ENCODE measurements at regions not wholly inside any gene's neighbourhood (a gene's known extent, or its start where the extent isn't known, plus 50 kb on each side); places are given as distances from the start of the nearest gene placed in this dataset.

DNA sequence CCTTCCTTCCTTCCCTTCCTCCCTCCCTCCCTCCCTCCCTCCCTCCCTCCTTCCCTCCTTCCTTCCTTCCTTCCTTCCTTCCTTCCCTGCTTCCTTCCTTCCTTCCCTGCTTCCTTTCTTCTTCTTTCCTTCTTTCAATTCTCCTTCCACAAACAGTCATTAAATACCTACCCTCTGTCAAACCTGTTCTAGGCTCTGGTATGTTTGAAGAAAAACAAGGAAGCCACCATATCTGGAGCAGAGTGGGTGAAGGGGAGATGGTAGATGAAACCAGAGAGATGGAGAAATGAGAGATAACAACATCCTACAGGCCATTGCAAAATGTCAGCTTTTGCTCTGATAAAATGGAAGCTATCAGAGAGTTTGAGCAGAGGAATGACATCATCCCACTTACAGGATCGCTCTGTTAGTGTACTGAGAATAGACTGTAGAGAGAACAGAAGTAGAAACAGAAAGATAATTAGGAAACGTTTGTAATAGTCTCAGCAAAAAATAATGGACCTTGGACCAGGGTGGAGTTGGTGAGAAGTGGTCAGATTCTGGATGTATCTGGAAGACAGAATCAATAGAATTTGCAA, 334.0 kb downstream of the STIM2 start:
- DNase-seq (ENCODE audit: low spot score in 2 of 2): no peak
- no peak overlapping the region for H3K4me3 ChIP-seq
- no peaks in the 10 kb centered on the region for H3K27me3 ChIP-seq
- no peaks in the 10 kb centered on the region for H3K36me3 ChIP-seq
- TF ChIP-seq, protein P1, sequence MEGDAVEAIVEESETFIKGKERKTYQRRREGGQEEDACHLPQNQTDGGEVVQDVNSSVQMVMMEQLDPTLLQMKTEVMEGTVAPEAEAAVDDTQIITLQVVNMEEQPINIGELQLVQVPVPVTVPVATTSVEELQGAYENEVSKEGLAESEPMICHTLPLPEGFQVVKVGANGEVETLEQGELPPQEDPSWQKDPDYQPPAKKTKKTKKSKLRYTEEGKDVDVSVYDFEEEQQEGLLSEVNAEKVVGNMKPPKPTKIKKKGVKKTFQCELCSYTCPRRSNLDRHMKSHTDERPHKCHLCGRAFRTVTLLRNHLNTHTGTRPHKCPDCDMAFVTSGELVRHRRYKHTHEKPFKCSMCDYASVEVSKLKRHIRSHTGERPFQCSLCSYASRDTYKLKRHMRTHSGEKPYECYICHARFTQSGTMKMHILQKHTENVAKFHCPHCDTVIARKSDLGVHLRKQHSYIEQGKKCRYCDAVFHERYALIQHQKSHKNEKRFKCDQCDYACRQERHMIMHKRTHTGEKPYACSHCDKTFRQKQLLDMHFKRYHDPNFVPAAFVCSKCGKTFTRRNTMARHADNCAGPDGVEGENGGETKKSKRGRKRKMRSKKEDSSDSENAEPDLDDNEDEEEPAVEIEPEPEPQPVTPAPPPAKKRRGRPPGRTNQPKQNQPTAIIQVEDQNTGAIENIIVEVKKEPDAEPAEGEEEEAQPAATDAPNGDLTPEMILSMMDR (IDR thresholded peaks at IDR 0.05): no peak
- no peak overlapping the region for H3K27ac ChIP-seq
- no peaks in the 10 kb centered on the region for H3K4me1 ChIP-seq
- H3K9me3 ChIP-seq: no peaks in the 10 kb centered on the region
- intact Hi-C loops (cut with DNase I): no loop called here

DNA sequence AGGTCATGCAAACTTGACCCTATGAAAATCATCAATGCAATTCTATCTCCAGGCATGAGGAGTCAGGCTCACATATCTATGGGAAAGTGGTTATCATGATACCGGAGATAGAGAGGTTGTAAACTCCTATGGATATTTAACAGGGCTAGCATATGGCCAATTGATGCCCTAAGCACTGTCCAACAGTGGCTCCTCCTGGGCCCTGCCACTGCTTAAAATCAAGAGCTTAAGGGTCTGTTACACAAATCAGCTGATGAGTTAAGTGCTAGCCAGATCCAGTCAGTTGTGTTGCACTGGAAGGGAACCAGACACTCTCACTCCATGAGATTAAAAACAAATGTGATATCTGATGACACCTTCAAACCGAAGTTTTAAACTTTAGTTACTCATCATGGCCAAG, 337.6 kb downstream of the STIM2 start:
- Histone ChIP-seq H3K36me3 (no peaks in the 10 kb centered on the region), H3K9me3 (no peaks in the 10 kb centered on the region), H3K4me3 (no peak overlapping the region), H3K4me1 (peaks cover 0 to 2% of the 10 kb centered on the region in 2 donors), H3K27ac (no peak overlapping the region), H3K27me3 (no peaks in the 10 kb centered on the region)
- no peak for DNase-seq (ENCODE audit: low spot score in 2 of 2)
- TF ChIP-seq, protein P1 (IDR thresholded peaks at IDR 0.05): no peak
- intact Hi-C loops (cut with DNase I): no loop called here

DNA sequence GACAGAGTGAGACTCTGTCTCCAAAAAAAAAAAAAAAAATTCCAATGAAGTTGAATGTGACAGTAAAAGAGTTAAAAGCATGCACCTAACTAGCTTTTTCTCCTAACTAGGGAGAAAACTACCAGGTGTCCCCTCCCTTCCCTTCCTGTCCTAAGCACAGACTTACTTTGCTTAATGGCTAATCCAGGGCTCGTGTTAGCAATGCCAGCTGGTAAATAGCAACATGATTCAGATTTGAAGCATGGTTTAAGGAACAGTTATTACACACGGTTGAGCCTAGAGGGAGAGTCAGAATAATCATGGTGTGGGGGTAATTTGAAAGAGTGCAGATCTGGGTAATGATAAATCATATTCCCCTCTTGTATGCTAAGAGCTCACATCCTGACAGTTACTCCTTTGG, 338.3 kb downstream of the STIM2 start:
- TF ChIP-seq, protein P1 (IDR thresholded peaks at IDR 0.05): no peak
- intact Hi-C loops (cut with DNase I): no loop called here
- H3K36me3 ChIP-seq: no peaks in the 10 kb centered on the region
- no peaks in the 10 kb centered on the region for H3K9me3 ChIP-seq
- peaks cover 0 to 2% of the 10 kb centered on the region in 2 donors for H3K4me1 ChIP-seq
- no peaks in the 10 kb centered on the region for H3K27me3 ChIP-seq
- H3K27ac ChIP-seq: no peak overlapping the region
- no peak overlapping the region for H3K4me3 ChIP-seq
- DNase-seq (ENCODE audit: low spot score in 2 of 2): no peak

DNA sequence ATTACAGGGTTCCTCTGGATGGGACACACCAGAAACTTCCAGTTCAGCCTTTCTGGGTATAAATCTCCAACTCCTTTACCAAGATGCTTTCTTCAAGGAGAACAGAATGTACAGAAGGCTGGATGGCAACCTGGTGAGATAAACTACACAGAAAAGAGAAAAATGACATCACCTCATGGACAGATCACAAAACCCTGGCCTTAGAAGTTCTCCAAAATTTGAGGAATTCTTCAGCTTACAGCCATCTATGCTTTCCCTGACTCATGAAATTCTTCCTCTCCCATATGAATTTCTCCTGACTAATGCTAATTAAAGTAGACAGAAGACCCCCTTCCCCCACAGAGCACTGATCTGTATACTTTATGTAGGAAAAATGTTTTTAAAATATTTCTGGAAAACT, 345.4 kb downstream of the STIM2 start:
- Histone ChIP-seq H3K27ac (no peak overlapping the region), H3K27me3 (no peaks in the 10 kb centered on the region), H3K4me3 (no peak overlapping the region), H3K9me3 (no peaks in the 10 kb centered on the region), H3K4me1 (peaks cover 0 to 2% of the 10 kb centered on the region in 2 donors), H3K36me3 (no peaks in the 10 kb centered on the region)
- intact Hi-C loops (cut with DNase I): no loop called here
- TF ChIP-seq, protein P1 (IDR thresholded peaks at IDR 0.05): no peak
- no peak for DNase-seq (ENCODE audit: low spot score in 2 of 2)

DNA sequence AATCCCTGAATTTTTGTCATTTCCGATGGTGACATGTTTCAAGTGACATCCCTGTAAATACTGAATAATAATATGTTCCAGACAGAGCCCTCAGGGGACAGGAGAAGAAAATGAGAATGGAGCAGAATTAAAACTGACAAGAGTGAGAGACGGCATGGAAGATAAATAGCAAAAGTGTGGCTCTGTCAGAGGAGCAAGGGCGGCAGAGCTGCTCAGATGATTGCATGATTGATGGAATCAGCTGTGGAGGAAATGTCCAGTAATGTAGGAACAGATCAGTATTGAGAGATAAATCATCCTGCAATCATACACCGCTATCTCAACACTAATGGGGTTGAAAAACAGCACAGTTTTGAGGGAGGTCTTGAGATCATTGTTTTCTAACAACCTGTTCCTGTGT, 350.3 kb downstream of the STIM2 start:
- intact Hi-C loops (cut with DNase I): no loop called here
- TF ChIP-seq, protein P1 (IDR thresholded peaks at IDR 0.05): no peak
- DNase-seq (ENCODE audit: low spot score in 2 of 2): no peak
- Histone ChIP-seq H3K9me3 (no peaks in the 10 kb centered on the region), H3K36me3 (no peaks in the 10 kb centered on the region), H3K4me3 (no peak overlapping the region), H3K27me3 (no peaks in the 10 kb centered on the region), H3K27ac (no peak overlapping the region), H3K4me1 (peaks cover 3 to 4% of the 10 kb centered on the region in 2 donors)

DNA sequence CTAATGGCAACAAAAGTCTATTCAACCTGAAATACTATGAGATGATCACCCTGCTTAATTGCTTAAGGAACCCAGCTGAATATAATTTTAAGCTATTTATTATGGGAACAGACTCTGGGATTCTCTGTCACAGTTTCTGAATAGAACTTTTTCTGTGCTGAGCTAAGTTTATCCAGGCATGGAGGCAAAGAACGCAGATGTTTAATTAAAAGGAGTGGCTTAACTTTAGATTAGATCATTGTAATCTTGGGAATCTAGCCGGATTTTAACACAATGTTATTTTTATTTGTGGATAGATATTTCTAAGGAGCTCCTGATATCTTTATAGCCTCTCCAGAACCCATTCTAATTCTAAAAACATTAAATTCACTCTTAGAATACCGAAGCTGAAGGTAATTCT, 353.4 kb downstream of the STIM2 start:
- H3K4me3 ChIP-seq: no peak overlapping the region
- TF ChIP-seq, protein P1 (IDR thresholded peaks at IDR 0.05): no peak
- no peaks in the 10 kb centered on the region for H3K36me3 ChIP-seq
- DNase-seq (ENCODE audit: low spot score in 2 of 2): no peak
- H3K9me3 ChIP-seq: no peaks in the 10 kb centered on the region
- intact Hi-C loops (cut with DNase I): loop anchor here (2.0 kb wide), 1 partner anchor 35 kb away; no protein-coding TSS in a partner anchor
- peaks cover 3 to 13% of the 10 kb centered on the region in 2 donors for H3K4me1 ChIP-seq
- H3K27me3 ChIP-seq: no peaks in the 10 kb centered on the region
- H3K27ac ChIP-seq: no peak overlapping the region

Measured in ascending aorta (tissue), 2 donors.